Stomach (tissue), 8 donors: ENCODE measurements at regions not wholly inside any gene's neighbourhood (a gene's known extent, or its start where the extent isn't known, plus 50 kb on each side); places are given as distances from the start of the nearest gene placed in this dataset.

Experiments
- DNase-seq, 2 donors: peaks; one replicate each; pipeline versions ENCODE4 v3.0.0 to v3.0.0-alpha.2; 2013 to 2019
- H3K27ac ChIP-seq, 5 donors: fragments of 200-600 bp in 4 of 5; sonication (generic) in 4 of 5; one replicate each; pipeline ENCODE4 v1.5.1; 2013 to 2019; ENCODE audit warnings: mild to moderate bottlenecking in 1 of 5, moderate library complexity in 1 of 5
- H3K27me3 ChIP-seq, 3 donors: fragments of 200-600 bp; sonication (generic); one replicate each; pipeline ENCODE4 v1.5.1; 2017 to 2019; ENCODE audit warnings: mixed run types in 1 of 3
- H3K36me3 ChIP-seq, 4 donors: fragments of 200-600 bp; sonication (generic); 1 replicate in 3 of 4; 2 replicates in 1 of 4; pipeline ENCODE4 v1.5.1; 2016 to 2019
- H3K4me1 ChIP-seq, 4 donors: fragments of 200-600 bp; sonication (generic); one replicate each; pipeline ENCODE4 v1.5.1; 2016 to 2019
- H3K4me3 ChIP-seq, 4 donors: fragments of 200-600 bp; sonication (generic) in 3 of 4; one replicate each; pipeline ENCODE4 v1.5.1; 2016 to 2019; ENCODE audit warnings: mild to moderate bottlenecking in 1 of 4
- H3K9me3 ChIP-seq, 4 donors: fragments of 200-600 bp; sonication (generic); one replicate each; pipeline ENCODE4 v1.5.1; 2016 to 2019
- EP300 ChIP-seq: sonication (generic); formaldehyde crosslinking; IDR thresholded peaks from one replicate; pipeline ENCODE4 v1.6.1; 2017; ENCODE audit warnings: antibody characterized with exemption
- POLR2A ChIP-seq, 4 donors: fragments of 450-650 bp; IDR thresholded peaks; one replicate each; pipeline ENCODE4 v1.6.1; 2016; ENCODE audit warnings: antibody characterized with exemption in 4 of 4, control low read depth in 2 of 4, mild to moderate bottlenecking in 1 of 4, moderate library complexity in 1 of 4
- POLR2AphosphoS5 ChIP-seq, 3 donors: sonication (generic); formaldehyde crosslinking; IDR thresholded peaks; one replicate each; pipeline ENCODE4 v1.6.1; 2016; ENCODE audit warnings: antibody characterized with exemption in 3 of 3
- WGBS, 5 donors: extraction: QIAGEN DNeasy Blood & Tissue Kit in 3 of 5; methylation state at CpG; one replicate each; pipeline versions ENCODE4 v1.1.5 to v1.1.7; 2013 to 2018; 5-methylcytosine and 5-hydroxymethylcytosine counted together
- intact Hi-C: fragments of 100-400 bp; cut with DNase I; formaldehyde crosslinking; loops from one replicate; pipeline ENCODE4 v1.15.1; 2023; ENCODE audit warnings: low total_unique reads
- TF ChIP-seq, protein P1 (sequence below), 7 experiments: fragments of 450-650 bp in 4 of 7; fragments of 200-600 bp in 3 of 7; sonication (generic) in 3 of 7; IDR thresholded peaks; one replicate each; pipeline ENCODE4 v1.5.1; 2016 to 2019; ENCODE audit warnings: antibody characterized with exemption in 7 of 7, control low read depth in 2 of 7, mild to moderate bottlenecking in 1 of 7
- donor health status: healthy with polysubstance abuse.
- donor health status: Bipolar disorder and iron deficiency.
- donor health status: healthy.

DNA sequence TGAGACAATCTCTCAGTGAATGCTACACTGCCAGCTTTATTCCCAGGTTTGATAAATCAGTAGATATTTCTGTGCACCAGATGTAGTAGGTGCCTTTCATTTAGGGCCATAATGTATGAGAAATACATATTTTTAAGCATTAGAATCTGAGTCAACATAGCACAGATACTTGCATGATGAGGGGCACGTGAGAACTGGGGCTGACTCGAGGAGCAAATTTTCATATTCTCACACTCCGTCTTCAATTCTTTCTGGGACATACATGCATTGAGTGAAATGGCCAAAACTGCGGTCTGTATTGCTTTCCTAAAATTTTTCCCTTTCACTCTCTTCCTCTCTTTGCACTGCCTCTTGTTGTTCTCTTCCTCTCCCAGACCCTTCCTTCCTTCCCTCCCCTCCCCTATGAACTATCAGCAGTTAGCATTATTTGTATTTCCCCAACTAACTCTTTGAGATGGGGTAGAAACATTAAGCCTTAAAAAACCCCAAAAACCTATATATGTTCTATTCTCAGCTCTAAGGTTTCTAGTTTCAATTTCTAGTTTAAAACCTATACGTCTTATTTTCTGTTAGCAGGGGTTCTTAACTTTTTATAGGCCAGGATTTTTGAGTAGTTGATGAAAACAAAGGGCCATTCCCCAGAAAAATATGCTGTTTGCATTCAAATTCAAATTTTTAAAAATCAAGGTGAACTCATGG, 289.1 kb downstream of the PTBP2 start:
- no peak for DNase-seq
- no peaks in the 10 kb centered on the region for H3K4me1 ChIP-seq
- H3K4me3 ChIP-seq, result no peak overlapping the region
- WGBS, 5 donors, result 86 to 96% (median 87%) methylated on average over 5 of the region's 5 CpGs
- no peaks in the 10 kb centered on the region for H3K36me3 ChIP-seq
- no peaks in the 10 kb centered on the region for H3K27me3 ChIP-seq
- no peak overlapping the region for H3K27ac ChIP-seq
- TF ChIP-seq EP300 (no peak), POLR2A (IDR thresholded peaks at IDR 0.05) (no peak)
- H3K9me3 ChIP-seq, result no peaks in the 10 kb centered on the region
- intact Hi-C loops, result no loop called here

DNA sequence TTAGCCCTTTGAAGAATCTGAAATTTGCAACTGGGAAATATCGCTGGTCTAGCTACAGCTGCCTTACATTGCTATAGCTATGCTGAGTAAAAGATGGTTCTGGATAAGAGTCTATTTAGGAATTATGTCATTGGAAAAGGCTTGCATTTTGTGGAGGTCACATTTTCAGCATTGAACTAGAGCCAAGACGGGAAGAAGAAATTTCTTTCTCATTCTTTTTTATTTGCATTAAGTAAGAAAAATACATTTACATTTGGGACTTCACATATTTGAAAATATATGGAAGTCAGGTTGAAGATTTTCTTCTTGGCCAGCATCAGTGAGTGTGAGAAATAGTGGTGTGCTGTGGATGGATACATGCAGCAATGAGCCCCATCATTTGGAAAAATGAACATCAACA, 291.6 kb downstream of the PTBP2 start:
- H3K4me1 ChIP-seq, result no peaks in the 10 kb centered on the region
- peak in 1 of 2 donors; percentile 16 for DNase-seq
- no peaks in the 10 kb centered on the region for H3K27me3 ChIP-seq
- TF ChIP-seq POLR2AphosphoS5 (IDR thresholded peaks at IDR 0.05) (no peak), EP300 (no peak), POLR2A (IDR thresholded peaks at IDR 0.05) (no peak)
- TF ChIP-seq, protein P1, sequence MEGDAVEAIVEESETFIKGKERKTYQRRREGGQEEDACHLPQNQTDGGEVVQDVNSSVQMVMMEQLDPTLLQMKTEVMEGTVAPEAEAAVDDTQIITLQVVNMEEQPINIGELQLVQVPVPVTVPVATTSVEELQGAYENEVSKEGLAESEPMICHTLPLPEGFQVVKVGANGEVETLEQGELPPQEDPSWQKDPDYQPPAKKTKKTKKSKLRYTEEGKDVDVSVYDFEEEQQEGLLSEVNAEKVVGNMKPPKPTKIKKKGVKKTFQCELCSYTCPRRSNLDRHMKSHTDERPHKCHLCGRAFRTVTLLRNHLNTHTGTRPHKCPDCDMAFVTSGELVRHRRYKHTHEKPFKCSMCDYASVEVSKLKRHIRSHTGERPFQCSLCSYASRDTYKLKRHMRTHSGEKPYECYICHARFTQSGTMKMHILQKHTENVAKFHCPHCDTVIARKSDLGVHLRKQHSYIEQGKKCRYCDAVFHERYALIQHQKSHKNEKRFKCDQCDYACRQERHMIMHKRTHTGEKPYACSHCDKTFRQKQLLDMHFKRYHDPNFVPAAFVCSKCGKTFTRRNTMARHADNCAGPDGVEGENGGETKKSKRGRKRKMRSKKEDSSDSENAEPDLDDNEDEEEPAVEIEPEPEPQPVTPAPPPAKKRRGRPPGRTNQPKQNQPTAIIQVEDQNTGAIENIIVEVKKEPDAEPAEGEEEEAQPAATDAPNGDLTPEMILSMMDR (IDR thresholded peaks at IDR 0.05), result no peak
- no peak overlapping the region for H3K27ac ChIP-seq
- H3K36me3 ChIP-seq, result no peaks in the 10 kb centered on the region
- intact Hi-C loops, result no loop called here
- H3K4me3 ChIP-seq, result no peak overlapping the region
- no peaks in the 10 kb centered on the region for H3K9me3 ChIP-seq
- WGBS, 5 donors, result 83 to 91% (median 89%) methylated on average over 2 of the region's 2 CpGs

DNA sequence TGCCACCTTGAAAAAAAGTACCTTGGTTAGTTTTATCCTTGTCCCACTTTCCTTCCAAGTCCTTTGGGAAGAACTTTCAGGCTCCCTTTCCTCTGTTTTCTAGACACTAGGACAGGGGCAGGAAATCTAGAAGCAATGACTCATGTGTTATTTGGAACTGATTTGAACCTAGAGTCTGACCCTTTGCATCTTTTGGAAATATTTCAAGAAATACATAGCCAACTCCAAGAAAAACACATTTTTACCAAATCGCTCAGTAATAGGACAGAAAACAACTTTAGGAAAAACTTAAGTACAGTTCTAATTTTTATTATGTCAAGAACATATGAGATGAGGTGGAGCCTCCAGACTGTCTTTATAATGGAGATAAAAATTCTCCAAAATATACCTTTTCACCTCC, 292.4 kb downstream of the PTBP2 start:
- H3K27ac ChIP-seq, result no peak overlapping the region
- intact Hi-C loops, result no loop called here
- TF ChIP-seq, protein P1 (IDR thresholded peaks at IDR 0.05), result no peak
- TF ChIP-seq POLR2A (IDR thresholded peaks at IDR 0.05), result no peak
- DNase-seq, result peak in 1 of 2 donors; percentile 13
- no peaks in the 10 kb centered on the region for H3K36me3 ChIP-seq
- H3K27me3 ChIP-seq, result no peaks in the 10 kb centered on the region
- 59 to 80% (median 68%) methylated on average over 1 of the region's 1 CpG for WGBS, 5 donors
- no peaks in the 10 kb centered on the region for H3K4me1 ChIP-seq
- no peaks in the 10 kb centered on the region for H3K9me3 ChIP-seq
- no peak overlapping the region for H3K4me3 ChIP-seq

DNA sequence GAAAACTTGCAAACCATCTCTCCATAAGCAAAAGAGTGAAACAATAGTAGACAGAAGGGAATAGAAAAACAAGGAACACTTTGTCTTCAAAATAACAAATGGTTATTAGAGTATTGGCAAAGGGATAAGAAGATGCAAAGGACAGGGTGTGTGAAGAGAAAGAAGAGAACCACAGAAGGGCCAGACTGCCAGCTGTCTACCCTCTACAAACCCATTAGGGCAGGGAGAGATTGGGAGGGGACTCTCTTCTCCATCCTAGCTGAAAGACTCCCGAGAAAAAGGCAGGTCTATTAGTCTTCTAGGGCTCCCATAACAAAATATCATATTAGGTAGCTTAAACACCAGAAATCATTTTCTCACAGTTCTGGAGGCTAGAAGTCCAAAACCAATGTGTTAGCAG, 292.8 kb downstream of the PTBP2 start:
- no peak overlapping the region for H3K27ac ChIP-seq
- DNase-seq, result no peak
- no peaks in the 10 kb centered on the region for H3K27me3 ChIP-seq
- WGBS, 5 donors, result 59 to 92% (median 74%) methylated on average over 1 of the region's 1 CpG
- TF ChIP-seq POLR2AphosphoS5 (IDR thresholded peaks at IDR 0.05), result no peak
- TF ChIP-seq, protein P1 (IDR thresholded peaks at IDR 0.05), result no peak
- TF ChIP-seq EP300, result no peak
- TF ChIP-seq POLR2A (IDR thresholded peaks at IDR 0.05), result no peak
- intact Hi-C loops, result no loop called here
- no peaks in the 10 kb centered on the region for H3K36me3 ChIP-seq
- H3K4me1 ChIP-seq, result no peaks in the 10 kb centered on the region
- no peaks in the 10 kb centered on the region for H3K9me3 ChIP-seq
- H3K4me3 ChIP-seq, result no peak overlapping the region

DNA sequence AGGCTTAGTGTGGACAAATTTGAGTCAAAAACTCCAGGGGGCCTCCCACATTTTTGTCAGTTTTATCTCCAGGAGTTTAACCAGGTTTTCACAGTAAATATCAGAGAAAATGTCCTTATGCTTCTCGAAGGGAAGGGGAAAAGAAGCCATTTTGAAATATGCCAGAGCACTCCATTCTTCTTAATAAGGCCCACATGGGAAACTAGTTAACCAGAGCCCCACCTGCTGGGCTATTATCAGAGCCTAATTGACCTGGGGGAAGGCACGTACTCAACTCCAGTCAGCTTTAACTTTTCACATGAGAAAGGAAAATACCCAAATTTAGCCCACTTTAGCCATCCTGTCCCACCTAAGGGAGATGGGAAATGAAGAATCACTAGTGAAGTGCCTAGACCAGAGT, 296.3 kb downstream of the PTBP2 start:
- H3K4me1 ChIP-seq, result no peaks in the 10 kb centered on the region
- H3K4me3 ChIP-seq, result no peak overlapping the region
- WGBS, 5 donors, result 57 to 75% (median 66%) methylated on average over 2 of the region's 2 CpGs
- H3K27me3 ChIP-seq, result no peaks in the 10 kb centered on the region
- H3K9me3 ChIP-seq, result no peaks in the 10 kb centered on the region
- no peak overlapping the region for H3K27ac ChIP-seq
- H3K36me3 ChIP-seq, result no peaks in the 10 kb centered on the region
- DNase-seq, result no peak
- TF ChIP-seq EP300 (no peak), POLR2A (IDR thresholded peaks at IDR 0.05) (no peak), POLR2AphosphoS5 (IDR thresholded peaks at IDR 0.05) (no peak)
- TF ChIP-seq, protein P1 (IDR thresholded peaks at IDR 0.05), result no peak
- intact Hi-C loops, result no loop called here
